HG03521 (cell line): ENCODE measurements at regions not wholly inside any gene's neighbourhood (a gene's known extent, or its start where the extent isn't known, plus 50 kb on each side); places are given as distances from the start of the nearest gene placed in this dataset.
"Not testable (repeated sequence)": the region's sequence is repeated elsewhere in the genome, so short reads cannot be mapped to it uniquely, and the experiment has no call there.

ENCODE experiments used
- ATAC-seq: cut with Tn5 transposase; IDR thresholded peaks from one replicate; pipeline ENCODE4 v1.9.1; 2021; ENCODE audit warnings: mild to moderate bottlenecking, moderate library complexity; ENCODE audit not compliant: unreplicated experiment

GRCh38 chr3:88657459-88657858 lies 450.0 kb upstream of the EPHA3 start:
- ATAC-seq: no peak

GRCh38 chr3:88661433-88661824 lies 446.0 kb upstream of the EPHA3 start:
- ATAC-seq: no peak

GRCh38 chr3:88668180-88668579 lies 439.2 kb upstream of the EPHA3 start:
- no peak for ATAC-seq

- no peak for ATAC-seq
Observed at GRCh38 chr3:88671573-88671972, 435.8 kb upstream of the EPHA3 start.

GRCh38 chr3:88677298-88677697 lies 430.1 kb upstream of the EPHA3 start:
- ATAC-seq: no peak

GRCh38 chr3:88678747-88679146 lies 428.7 kb upstream of the EPHA3 start:
- no peak for ATAC-seq

GRCh38 chr3:88690287-88690686 lies 417.1 kb upstream of the EPHA3 start:
- no peak for ATAC-seq

GRCh38 chr3:88691081-88691480 lies 416.3 kb upstream of the EPHA3 start:
- no peak for ATAC-seq

- ATAC-seq: no peak
Observed at GRCh38 chr3:88703501-88704059, 403.8 kb upstream of the EPHA3 start.

GRCh38 chr3:88704338-88704737 lies 403.1 kb upstream of the EPHA3 start:
- ATAC-seq: no peak

- ATAC-seq: no peak
Observed at GRCh38 chr3:88707837-88708236, 399.6 kb upstream of the EPHA3 start.

- ATAC-seq: no peak
Observed at GRCh38 chr3:88712552-88712951, 394.9 kb upstream of the EPHA3 start.

- no peak for ATAC-seq
Observed at GRCh38 chr3:88713233-88713691, 394.2 kb upstream of the EPHA3 start.

- no peak for ATAC-seq
Observed at GRCh38 chr3:88725440-88726165, 381.8 kb upstream of the EPHA3 start.

GRCh38 chr3:88732186-88732585 lies 375.2 kb upstream of the EPHA3 start:
- ATAC-seq: no peak

- no peak for ATAC-seq
Observed at GRCh38 chr3:88742106-88742505, 365.3 kb upstream of the EPHA3 start.

- ATAC-seq: no peak
Observed at GRCh38 chr3:88742674-88743507, 364.5 kb upstream of the EPHA3 start.

GRCh38 chr3:88744896-88745295 lies 362.5 kb upstream of the EPHA3 start:
- ATAC-seq: no peak

GRCh38 chr3:88747145-88747544 lies 360.3 kb upstream of the EPHA3 start:
- not testable (repeated sequence) for ATAC-seq

GRCh38 chr3:88758676-88759075 lies 348.7 kb upstream of the EPHA3 start:
- ATAC-seq: no peak

- ATAC-seq: no peak
Observed at GRCh38 chr3:88767746-88768145, 339.7 kb upstream of the EPHA3 start.

GRCh38 chr3:88773766-88774165 lies 333.7 kb upstream of the EPHA3 start:
- no peak for ATAC-seq
